PC-3 (cell line): ENCODE measurements at regions not wholly inside any gene's neighbourhood (a gene's known extent, or its start where the extent isn't known, plus 50 kb on each side); places are given as distances from the start of the nearest gene placed in this dataset.

Experiments
- ATAC-seq: fragments of 200-7000 bp; cut with Tn5 transposase; 2 replicates; pipeline ENCODE4 v1.9.1; 2020; ENCODE audit warnings: mild to moderate bottlenecking, moderate library complexity
- BruUV-seq: library from RNA; stranded (reverse); fragments of 400-500 nt; replicated peaks from 2 replicates; lab custom pipeline; 2021; lab: Mats Ljungman, UMichigan
- CTCF ChIA-PET: fragments of 300-600 bp; sonication (Branson Sonifier 250); formaldehyde crosslinking; loops from one replicate; lab custom pipeline; 2022; ENCODE audit warnings: antibody characterized with exemption; lab: Charles Lee
- POLR2A ChIA-PET: fragments of 300-600 bp; sonication (Branson Sonifier 250); formaldehyde crosslinking; loops from one replicate; lab custom pipeline; 2022; ENCODE audit warnings: antibody characterized with exemption; ENCODE audit not compliant: unreplicated experiment; lab: Charles Lee
- DNase-seq: peaks from one replicate; pipeline ENCODE4 v3.0.0-alpha.2; 2015
- H2AFZ ChIP-seq: fragments of 300-600 bp; sonication (generic); 2 replicates; pipeline ENCODE4 v1.6.0; 2016; ENCODE audit warnings: antibody characterized with exemption, low read length
- H3F3A ChIP-seq: fragments of 300-600 bp; sonication (generic); one replicate; pipeline ENCODE4 v1.6.0; 2017; ENCODE audit warnings: antibody characterized with exemption, low read length, control low read depth, mild to moderate bottlenecking; ENCODE audit not compliant: unreplicated experiment
- H3K27ac ChIP-seq: fragments of 300-600 bp; sonication (generic); 2 replicates; pipeline ENCODE4 v1.5.1; 2016; ENCODE audit warnings: mild to moderate bottlenecking, low read length
- H3K27me3 ChIP-seq: fragments of 300-600 bp; sonication (generic); 2 replicates; pipeline ENCODE4 v1.6.1; 2016; ENCODE audit warnings: low read length, mixed read lengths
- H3K36me3 ChIP-seq: fragments of 300-600 bp; sonication (generic); 2 replicates; pipeline ENCODE4 v1.6.1; 2016; ENCODE audit warnings: low read depth, mixed run types, low read length, mixed read lengths
- H3K4me1 ChIP-seq: fragments of 300-600 bp; sonication (generic); 2 replicates; pipeline ENCODE4 v1.5.1; 2016; ENCODE audit warnings: low read length; ENCODE audit not compliant: insufficient read depth
- H3K4me2 ChIP-seq: fragments of 300-600 bp; sonication (generic); 2 replicates; pipeline ENCODE4 v1.6.0; 2016; ENCODE audit warnings: low read length
- H3K4me3 ChIP-seq: fragments of 300-600 bp; sonication (generic); 2 replicates; pipeline ENCODE4 v1.5.1; 2016; ENCODE audit warnings: mild to moderate bottlenecking, low read length, mixed read lengths
- H3K79me2 ChIP-seq: fragments of 300-600 bp; sonication (generic); 2 replicates; pipeline ENCODE4 v1.6.1; 2017; ENCODE audit warnings: low read length, mixed read lengths
- H3K9ac ChIP-seq: fragments of 300-600 bp; sonication (generic); 2 replicates; pipeline ENCODE4 v1.6.0; 2016; ENCODE audit warnings: mild to moderate bottlenecking, low read length
- H3K9me2 ChIP-seq: fragments of 300-600 bp; sonication (generic); replicated peaks from 2 replicates; pipeline ENCODE4 v1.6.1; 2016; ENCODE audit warnings: mixed run types, low read length, mixed read lengths
- H3K9me3 ChIP-seq: fragments of 300-600 bp; sonication (generic); 2 replicates; pipeline ENCODE4 v1.6.1; 2016; ENCODE audit warnings: low read length, mixed read lengths
- H4K20me1 ChIP-seq: fragments of 300-600 bp; sonication (generic); 2 replicates; pipeline ENCODE4 v1.6.1; 2016; ENCODE audit warnings: low read length, mixed read lengths
- EZH2 ChIP-seq: fragments of 300-600 bp; sonication (generic); IDR thresholded peaks from one replicate; pipeline ENCODE4 v1.6.1; 2017; ENCODE audit warnings: antibody characterized with exemption, mild to moderate bottlenecking, low read length; ENCODE audit not compliant: unreplicated experiment
- EZH2phosphoT487 ChIP-seq: fragments of 300-600 bp; sonication (generic); IDR thresholded peaks from 2 replicates; pipeline ENCODE4 v1.6.1; 2018; ENCODE audit warnings: mild to moderate bottlenecking, antibody characterized with exemption, low read length, borderline replicate concordance
- intact Hi-C: fragments of 100-400 bp; cut with micrococcal nuclease; formaldehyde crosslinking; loops from 2 replicates; pipeline ENCODE4 v1.9.0; 2023
- TF ChIP-seq, protein P1 (sequence below): fragments of 300-600 bp; sonication (generic); conservative IDR thresholded peaks from 2 replicates; pipeline ENCODE4 v1.5.1; 2017; ENCODE audit warnings: antibody characterized with exemption, low read depth, mild to moderate bottlenecking, low read length

DNA sequence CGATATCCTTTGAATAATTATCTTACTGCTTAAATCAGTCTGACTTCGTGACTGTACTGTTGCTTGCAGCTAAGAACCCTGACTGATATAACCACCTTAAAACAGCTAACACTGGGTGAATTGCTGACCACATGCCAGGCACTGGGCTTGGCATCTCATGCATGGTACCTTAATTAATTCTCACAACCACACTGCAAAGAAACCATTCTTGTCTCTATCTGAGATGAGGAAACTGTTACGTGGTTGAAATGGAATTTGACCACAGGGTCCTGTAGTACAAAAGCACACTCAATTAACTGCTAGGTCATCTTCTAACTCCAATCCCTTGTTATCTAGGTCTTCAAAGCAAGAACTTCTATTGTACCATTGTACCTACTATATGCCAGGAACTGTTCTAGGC, 92.7 kb upstream of the PRICKLE2 start:
- Histone ChIP-seq H3K27me3 (no peaks in the 10 kb centered on the region), H3K36me3 (no peaks in the 10 kb centered on the region), H3K9me3 (no peaks in the 10 kb centered on the region), H3K9ac (no peak overlapping the region), H3K4me3 (no peak overlapping the region), H3K79me2 (no peaks in the 10 kb centered on the region), H4K20me1 (no peaks in the 10 kb centered on the region), H3K4me2 (no peak overlapping the region), H2AFZ (no peak overlapping the region), H3K4me1 (peaks cover 5% of the 10 kb centered on the region), H3K27ac (no peak overlapping the region), H3K9me2 (no peaks in the 10 kb centered on the region), H3F3A (no peaks in the 10 kb centered on the region)
- ATAC-seq (no peak), DNase-seq (no peak)
- intact Hi-C loops = no loop called here
- TF ChIP-seq EZH2phosphoT487 (no peak), EZH2 (no peak)
- TF ChIP-seq, protein P1, sequence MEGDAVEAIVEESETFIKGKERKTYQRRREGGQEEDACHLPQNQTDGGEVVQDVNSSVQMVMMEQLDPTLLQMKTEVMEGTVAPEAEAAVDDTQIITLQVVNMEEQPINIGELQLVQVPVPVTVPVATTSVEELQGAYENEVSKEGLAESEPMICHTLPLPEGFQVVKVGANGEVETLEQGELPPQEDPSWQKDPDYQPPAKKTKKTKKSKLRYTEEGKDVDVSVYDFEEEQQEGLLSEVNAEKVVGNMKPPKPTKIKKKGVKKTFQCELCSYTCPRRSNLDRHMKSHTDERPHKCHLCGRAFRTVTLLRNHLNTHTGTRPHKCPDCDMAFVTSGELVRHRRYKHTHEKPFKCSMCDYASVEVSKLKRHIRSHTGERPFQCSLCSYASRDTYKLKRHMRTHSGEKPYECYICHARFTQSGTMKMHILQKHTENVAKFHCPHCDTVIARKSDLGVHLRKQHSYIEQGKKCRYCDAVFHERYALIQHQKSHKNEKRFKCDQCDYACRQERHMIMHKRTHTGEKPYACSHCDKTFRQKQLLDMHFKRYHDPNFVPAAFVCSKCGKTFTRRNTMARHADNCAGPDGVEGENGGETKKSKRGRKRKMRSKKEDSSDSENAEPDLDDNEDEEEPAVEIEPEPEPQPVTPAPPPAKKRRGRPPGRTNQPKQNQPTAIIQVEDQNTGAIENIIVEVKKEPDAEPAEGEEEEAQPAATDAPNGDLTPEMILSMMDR = no peak
- no TSS peak for BruUV-seq
- POLR2A ChIA-PET = no interaction called here
- CTCF ChIA-PET = no interaction called here

DNA sequence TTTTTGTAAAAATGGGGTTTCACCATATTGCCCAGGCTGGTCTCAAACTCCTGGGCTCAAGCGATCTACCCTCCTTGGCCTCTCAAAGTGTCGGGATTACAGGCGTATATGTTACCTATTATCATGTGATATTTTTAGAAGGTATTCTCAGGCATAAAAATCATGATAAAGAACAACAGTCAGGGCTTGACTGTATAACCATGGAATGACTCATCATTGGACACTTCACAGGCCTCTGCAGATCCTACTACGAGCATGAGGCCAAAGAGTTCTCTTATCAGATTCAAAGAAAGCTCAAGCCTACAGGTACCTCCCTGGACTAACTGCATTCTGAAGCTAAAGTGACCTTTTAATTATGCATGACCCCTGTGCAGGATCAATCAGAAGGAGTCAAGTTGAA, 91.7 kb upstream of the PRICKLE2 start:
- H3K36me3 ChIP-seq = no peaks in the 10 kb centered on the region
- H2AFZ ChIP-seq = no peak overlapping the region
- H4K20me1 ChIP-seq = no peaks in the 10 kb centered on the region
- TF ChIP-seq EZH2 = no peak
- no peak for TF ChIP-seq EZH2phosphoT487
- TF ChIP-seq, protein P1 = no peak
- ATAC-seq = no peak
- H3K9me2 ChIP-seq = no peaks in the 10 kb centered on the region
- no peak overlapping the region for H3K9ac ChIP-seq
- H3K4me1 ChIP-seq = peaks cover 4% of the 10 kb centered on the region
- H3F3A ChIP-seq = no peaks in the 10 kb centered on the region
- ChIA-PET CTCF (no interaction called here), POLR2A (no interaction called here)
- no TSS peak for BruUV-seq
- H3K27me3 ChIP-seq = no peaks in the 10 kb centered on the region
- H3K79me2 ChIP-seq = no peaks in the 10 kb centered on the region
- H3K4me2 ChIP-seq = no peak overlapping the region
- H3K9me3 ChIP-seq = no peaks in the 10 kb centered on the region
- peak; percentile 4 for DNase-seq
- no peak overlapping the region for H3K4me3 ChIP-seq
- H3K27ac ChIP-seq = no peak overlapping the region
- intact Hi-C loops = no loop called here

DNA sequence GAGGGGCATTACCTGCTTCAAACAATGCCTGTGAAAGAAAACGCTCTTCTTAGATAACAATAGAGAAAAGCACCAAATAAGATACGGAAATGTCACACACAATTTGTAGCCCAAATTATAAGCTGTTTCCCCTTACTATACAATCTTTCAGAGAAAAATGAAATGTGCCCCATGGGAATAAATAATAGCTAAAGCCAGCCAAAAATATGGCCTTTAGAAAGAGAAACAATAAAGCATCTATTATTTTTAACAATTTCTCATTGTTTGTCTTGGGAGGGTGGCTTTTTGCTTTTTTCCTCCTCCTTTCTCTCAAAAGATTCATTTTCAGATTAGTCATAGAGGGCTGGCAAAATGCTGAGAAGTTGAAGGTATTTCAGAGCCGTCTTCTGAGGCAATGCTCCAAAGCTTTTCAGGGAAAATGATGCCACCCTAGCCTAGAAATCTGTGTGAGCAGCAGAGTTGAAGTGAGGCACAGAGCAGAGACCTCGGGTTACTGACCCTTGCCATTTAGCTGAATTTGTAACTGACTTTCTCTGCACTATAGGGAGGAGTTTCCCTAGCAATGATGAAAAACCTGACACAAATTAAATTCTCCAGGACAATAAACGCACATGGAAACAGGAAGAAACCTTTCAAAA, 86.3 kb upstream of the PRICKLE2 start:
- Histone ChIP-seq H3K9me3 (no peaks in the 10 kb centered on the region), H3K9ac (no peak overlapping the region), H4K20me1 (no peaks in the 10 kb centered on the region), H2AFZ (no peak overlapping the region), H3K4me3 (no peak overlapping the region), H3K27ac (no peak overlapping the region), H3K27me3 (no peaks in the 10 kb centered on the region), H3K36me3 (no peaks in the 10 kb centered on the region), H3K9me2 (no peaks in the 10 kb centered on the region), H3F3A (no peaks in the 10 kb centered on the region), H3K4me2 (no peak overlapping the region), H3K4me1 (no peaks in the 10 kb centered on the region; the same call in 1 of the 2 replicates), H3K79me2 (no peaks in the 10 kb centered on the region)
- intact Hi-C loops = no loop called here
- DNase-seq = peak; percentile 10
- no TSS peak for BruUV-seq
- ChIA-PET POLR2A (no interaction called here), CTCF (no interaction called here)
- TF ChIP-seq, protein P1 = no peak
- ATAC-seq = peak; percentile 67
